ENCODE measurements at regions not wholly inside any gene's neighbourhood (a gene's known extent, or its start where the extent isn't known, plus 50 kb on each side); places are given as distances from the start of the nearest gene placed in this dataset.
"Not testable (repeated sequence)": the region's sequence is repeated elsewhere in the genome, so short reads cannot be mapped to it uniquely, and the experiment has no call there.

- DNase-seq: no peak
These were observed 221.6 kb downstream of the NR2F1-AS1 start for GRCh38 chr5:93359296-93359959.

- DNase-seq: no peak
These were observed 222.8 kb downstream of the NR2F1-AS1 start for GRCh38 chr5:93358176-93358575.

GRCh38 chr5:93357686-93358085 lies 223.3 kb downstream of the NR2F1-AS1 start:
- DNase-seq: no peak

DNA sequence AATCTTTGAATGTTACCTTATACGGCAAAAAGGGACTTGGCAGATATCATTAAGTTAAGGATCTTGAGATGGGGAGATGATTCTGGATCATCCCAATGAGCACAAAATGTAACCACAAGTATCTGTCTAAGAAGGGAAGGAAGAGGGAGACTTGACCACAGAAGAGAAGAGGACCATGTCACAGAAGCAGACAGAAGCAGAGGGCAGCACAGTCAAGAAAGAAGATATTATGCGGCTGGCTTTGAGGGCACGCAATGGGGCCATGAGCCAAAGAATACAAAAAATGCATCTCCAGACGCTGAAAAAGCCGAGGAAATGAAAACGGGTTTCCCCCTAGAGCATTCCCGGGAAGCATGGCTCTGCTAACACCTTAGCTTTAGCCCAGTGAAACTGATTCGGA lies 225.3 kb downstream of the NR2F1-AS1 start:
- DNase-seq: no peak

- no peak for DNase-seq
These were observed 228.8 kb downstream of the NR2F1-AS1 start for GRCh38 chr5:93352186-93352585.

DNA sequence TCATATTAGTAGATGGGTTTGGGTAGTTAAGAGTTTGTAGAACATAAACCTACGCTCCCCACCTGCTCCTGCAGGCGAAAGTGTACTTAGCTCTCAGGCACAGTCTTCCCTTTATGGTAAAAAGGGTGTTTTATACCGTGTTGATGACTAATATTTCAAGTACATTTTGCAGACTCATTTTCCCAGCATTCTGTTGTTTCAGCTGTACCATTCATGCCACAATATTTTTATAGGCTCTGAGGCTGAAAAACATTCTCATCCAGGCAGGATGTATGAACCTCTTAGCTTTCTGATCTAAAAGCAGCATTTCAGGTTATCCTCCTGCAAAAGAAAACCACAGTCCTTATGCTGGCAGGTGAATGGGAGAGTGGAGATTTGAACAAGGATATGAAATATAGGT lies 231.4 kb downstream of the NR2F1-AS1 start:
- no peak for DNase-seq

DNA sequence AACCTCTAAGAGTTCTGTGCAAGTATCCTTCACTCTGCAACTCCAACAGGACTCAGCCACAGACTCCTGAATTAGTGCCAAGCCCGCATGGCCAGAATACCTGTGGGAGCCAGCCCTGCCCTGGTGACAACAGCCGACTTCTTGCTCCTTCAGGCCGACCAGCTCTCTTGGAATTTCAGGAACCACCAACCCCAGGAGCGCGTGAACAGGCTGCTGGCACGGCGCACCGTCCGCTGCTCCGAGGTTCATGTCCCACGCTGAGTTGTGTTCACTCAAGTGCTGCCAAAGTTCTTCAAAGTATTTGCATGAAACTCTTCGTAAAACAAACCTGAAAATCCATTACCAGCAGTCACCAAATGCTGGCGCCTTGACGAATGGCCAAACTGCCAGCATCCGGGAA lies 232.8 kb downstream of the NR2F1-AS1 start:
- DNase-seq: no peak

- not testable (repeated sequence) for DNase-seq
These were observed 234.2 kb downstream of the NR2F1-AS1 start for GRCh38 chr5:93346850-93347249.

DNA sequence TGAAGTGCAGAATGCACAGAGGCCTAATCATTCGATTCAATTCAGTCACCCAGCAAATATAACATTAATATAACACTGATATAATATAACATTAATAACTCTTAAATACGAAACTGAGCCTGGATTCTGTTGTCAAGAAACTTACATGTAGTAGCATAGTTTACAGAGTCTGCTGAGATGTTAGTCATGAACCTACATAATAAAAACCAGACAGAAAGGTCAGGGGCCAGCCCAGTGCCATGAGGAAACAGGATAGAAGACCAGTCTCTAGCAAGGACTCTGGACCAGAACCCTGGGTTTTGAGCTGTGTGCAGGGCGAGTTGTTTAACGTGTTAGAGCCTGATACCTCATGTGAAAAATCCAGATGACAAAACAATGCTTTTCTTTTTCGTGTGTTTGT lies 234.7 kb downstream of the NR2F1-AS1 start:
- no peak for DNase-seq

DNA sequence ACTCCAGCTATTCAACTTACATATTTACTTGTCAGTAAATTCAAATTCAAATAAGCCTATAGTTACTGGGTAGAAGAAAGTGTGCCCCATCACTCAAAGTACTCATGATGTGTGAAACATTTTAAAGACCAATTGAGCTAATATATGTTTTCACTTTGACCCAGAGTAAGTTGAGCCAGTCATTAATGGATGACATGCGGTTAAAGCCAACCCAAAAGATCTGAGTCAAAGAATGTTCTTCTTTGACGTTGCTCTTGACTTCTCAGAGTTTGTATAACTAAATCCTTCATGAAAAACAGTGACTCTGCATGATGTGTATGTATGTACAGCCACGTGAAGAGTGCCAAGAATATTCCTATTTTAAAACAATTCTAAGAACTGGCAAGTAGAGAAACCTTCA lies 237.4 kb downstream of the NR2F1-AS1 start:
- DNase-seq: no peak

DNA sequence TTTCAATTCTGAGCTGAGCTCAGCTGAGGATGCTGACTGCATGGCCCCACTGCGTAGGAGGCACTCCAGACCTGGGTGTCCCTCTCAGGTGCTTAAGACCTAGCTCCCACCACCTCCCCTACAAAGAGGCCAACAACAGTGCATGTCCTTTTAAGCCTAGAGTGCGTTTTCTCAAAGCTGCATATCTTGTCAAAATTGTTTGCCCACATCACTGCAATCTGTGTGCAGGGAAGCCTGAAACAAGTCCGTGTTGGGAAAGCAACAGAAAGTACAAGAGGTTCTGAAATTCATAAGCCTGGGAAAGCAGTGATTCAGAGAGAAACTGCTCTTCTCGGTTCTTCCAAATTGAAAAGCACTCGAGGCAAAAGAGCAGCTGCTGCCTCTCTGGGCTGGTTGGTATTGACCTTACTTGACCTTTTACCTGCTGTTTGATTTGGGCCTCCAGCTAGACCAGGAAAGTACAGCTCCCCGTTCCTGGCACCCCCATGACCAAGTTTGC lies 238.4 kb downstream of the NR2F1-AS1 start:
- no peak for DNase-seq

DNA sequence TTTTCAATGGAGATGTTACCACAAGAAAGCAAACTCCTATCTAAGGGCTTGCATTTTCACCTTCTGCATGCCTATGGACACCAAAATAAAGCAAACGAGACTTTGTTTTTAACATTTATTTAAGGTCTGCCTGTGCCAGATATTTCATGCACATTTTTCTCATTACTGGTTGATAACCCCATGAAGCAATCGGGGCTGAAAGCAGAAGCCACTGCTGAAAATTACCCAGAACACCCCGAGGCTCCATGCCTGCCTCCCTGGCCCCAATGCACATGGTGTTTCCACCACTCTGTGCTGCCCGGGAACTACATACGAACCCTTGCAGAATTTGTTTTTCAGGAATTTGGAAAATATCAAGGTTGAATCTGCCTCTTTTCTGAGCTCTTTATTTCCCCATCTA lies 240.1 kb downstream of the NR2F1-AS1 start:
- no peak for DNase-seq

DNA sequence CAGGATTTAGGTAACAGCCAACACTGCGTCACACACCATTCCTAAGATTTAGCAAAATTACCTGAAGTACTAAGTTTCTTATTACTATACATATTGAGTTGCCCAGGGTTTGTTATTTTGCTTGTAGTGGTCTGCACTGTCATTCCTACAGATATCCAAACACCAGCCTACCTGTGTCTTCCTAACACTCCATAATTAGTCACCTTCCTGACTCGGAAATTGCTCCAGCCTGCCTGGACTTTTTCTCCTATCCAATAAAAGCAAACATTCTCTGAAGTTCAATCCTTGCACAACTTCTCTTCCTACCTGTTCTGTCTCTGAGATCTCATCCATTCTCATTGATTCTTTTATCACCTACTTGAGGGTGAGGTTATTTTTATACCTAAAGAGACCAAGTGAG lies 243.9 kb downstream of the NR2F1-AS1 start:
- no peak for DNase-seq

GRCh38 chr5:93336330-93337110 lies 244.5 kb downstream of the NR2F1-AS1 start:
- DNase-seq: no peak

- no peak for DNase-seq
These were observed 249.2 kb downstream of the NR2F1-AS1 start for GRCh38 chr5:93331863-93332262.

- no peak for DNase-seq
These were observed 249.8 kb downstream of the NR2F1-AS1 start for GRCh38 chr5:93331241-93331640.

DNA sequence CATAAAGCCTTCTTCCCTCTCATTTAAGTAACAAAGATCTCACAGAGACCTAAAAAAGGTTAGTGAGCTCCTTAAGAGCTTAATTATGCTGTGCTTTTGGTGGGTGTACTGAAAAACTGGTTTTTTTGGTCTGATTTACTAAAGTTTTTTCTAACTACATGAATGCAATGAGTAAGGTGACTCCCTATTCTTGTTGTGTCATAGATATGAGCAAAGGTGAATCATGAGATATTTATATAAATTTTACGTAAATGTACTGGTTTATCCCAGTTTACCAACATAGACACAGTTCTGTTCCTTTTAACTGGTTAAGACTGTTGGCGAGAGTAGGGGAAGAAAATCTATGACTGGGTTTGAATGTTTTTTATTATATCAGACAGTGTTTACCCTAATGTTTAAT lies 250.5 kb downstream of the NR2F1-AS1 start:
- DNase-seq: no peak

GRCh38 chr5:93329756-93330155 lies 251.3 kb downstream of the NR2F1-AS1 start:
- no peak for DNase-seq

GRCh38 chr5:93328833-93329232 lies 252.2 kb downstream of the NR2F1-AS1 start:
- no peak for DNase-seq

DNA sequence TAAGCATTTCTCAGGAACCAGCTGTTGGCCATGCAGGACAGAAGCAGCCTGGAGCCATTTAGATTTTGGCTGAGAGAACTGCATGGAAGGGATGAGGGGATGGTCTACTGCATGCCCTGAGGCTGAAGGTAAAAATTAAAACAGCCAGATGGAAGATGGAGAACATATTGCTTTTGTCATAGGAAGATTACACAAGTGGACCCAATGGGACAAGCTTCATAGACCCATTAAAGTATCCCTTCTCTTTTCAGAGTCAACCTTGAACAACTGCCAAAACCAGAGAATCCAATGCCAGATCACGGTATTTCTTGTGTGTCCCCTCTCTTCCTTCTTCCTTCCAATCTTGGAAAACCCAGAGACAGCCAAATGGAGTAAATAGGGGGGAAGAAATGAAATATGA lies 253.4 kb downstream of the NR2F1-AS1 start:
- DNase-seq: no peak

DNA sequence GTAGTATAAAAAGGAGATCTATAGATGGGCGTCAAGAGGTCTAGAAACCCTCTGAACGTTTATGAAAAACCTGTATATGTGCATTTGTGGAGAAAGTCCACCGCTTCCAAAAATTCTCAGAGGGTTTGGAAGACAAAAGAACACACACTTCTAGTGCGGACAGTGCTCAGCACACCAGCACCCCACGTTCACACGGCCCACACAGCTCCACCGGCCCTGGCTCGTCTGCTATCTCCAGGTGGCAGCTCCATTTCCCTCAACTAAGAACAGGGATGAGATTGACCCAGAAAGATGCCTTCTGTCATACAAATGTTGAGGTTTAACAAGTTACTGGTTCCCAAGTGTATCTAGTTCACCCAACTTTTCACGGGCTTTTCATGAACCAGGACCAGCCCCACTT lies 255.1 kb downstream of the NR2F1-AS1 start:
- no peak for DNase-seq

DNA sequence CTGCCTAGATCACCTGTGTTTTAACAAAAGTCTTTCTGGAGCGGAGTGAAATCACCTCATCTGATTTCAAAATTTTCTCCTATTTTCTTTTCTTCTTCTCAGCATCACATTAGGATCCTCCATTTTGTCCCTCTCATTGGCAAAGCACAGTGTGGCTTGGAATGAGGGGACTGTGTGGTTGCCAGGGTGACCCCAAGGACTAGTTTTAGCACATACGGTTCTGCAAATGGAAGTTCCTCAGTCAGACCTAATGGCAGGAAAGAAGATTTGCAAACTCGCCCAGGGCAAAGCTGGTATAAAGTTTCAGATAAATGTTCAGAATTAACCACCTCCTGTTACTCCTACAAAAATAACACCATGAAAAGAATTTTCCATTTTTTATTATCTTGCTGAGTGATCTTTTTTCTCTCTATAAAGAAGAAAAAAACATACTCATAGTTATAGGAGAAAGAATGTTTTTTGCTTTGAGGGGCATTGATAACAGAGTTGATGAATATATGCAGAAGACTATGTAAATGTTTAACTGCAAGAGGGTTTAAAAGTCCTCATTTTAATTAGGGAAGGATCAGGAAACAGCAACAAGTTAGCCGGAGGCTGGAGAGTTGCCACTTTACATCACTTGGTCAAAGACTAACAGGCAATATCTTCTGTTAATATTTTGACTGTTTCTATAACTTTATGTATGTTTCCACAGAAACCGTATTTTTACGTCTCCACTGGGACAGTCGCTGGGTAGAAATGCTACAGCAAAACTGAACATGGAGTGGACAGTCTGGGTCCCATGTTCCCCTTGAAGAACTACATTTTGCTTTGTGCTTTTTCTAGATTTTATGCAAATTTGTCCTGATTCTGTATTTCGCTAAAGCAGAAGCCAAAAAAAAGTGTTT lies 257.8 kb downstream of the NR2F1-AS1 start:
- DNase-seq: no peak

GRCh38 chr5:93320920-93321445 lies 260.0 kb downstream of the NR2F1-AS1 start:
- DNase-seq: no peak

Measured in inflammatory macrophage (primary cell).